Femur (tissue), 1 donor: ENCODE measurements at regions not wholly inside any gene's neighbourhood (a gene's known extent, or its start where the extent isn't known, plus 50 kb on each side); places are given as distances from the start of the nearest gene placed in this dataset.
"Not testable (repeated sequence)": the region's sequence is repeated elsewhere in the genome, so short reads cannot be mapped to it uniquely, and the experiment has no call there.

ENCODE experiments used
- DNase-seq: peaks from one replicate; pipeline ENCODE4 v3.0.0-alpha.2; 2017

- DNase-seq: no peak
These were observed 868.1 kb downstream of the KCNJ2 start for GRCh38 chr17:71037386-71037785.

- DNase-seq: no peak
These were observed 870.1 kb downstream of the KCNJ2 start for GRCh38 chr17:71039391-71039790.

GRCh38 chr17:71052971-71053370 lies 883.6 kb downstream of the KCNJ2 start:
- no peak for DNase-seq

- no peak for DNase-seq
These were observed 885.8 kb downstream of the KCNJ2 start for GRCh38 chr17:71055128-71055527.

- no peak for DNase-seq
These were observed 888.1 kb downstream of the KCNJ2 start for GRCh38 chr17:71057448-71057847.

GRCh38 chr17:71057938-71058337 lies 888.6 kb downstream of the KCNJ2 start:
- DNase-seq: no peak

GRCh38 chr17:71063127-71063526 lies 893.8 kb downstream of the KCNJ2 start:
- no peak for DNase-seq

- DNase-seq: no peak
These were observed 894.2 kb downstream of the KCNJ2 start for GRCh38 chr17:71063559-71063958.

GRCh38 chr17:71067669-71068407 lies 898.5 kb downstream of the KCNJ2 start:
- DNase-seq: no peak

GRCh38 chr17:71068408-71068750 lies 899.0 kb downstream of the KCNJ2 start:
- no peak for DNase-seq

- no peak for DNase-seq
These were observed 901.7 kb downstream of the KCNJ2 start for GRCh38 chr17:71071041-71071440.

- DNase-seq: no peak
These were observed 902.5 kb downstream of the KCNJ2 start for GRCh38 chr17:71071837-71072236.

- no peak for DNase-seq
These were observed 911.6 kb downstream of the KCNJ2 start for GRCh38 chr17:71080937-71081336.

GRCh38 chr17:71081666-71082065 lies 912.3 kb downstream of the KCNJ2 start:
- no peak for DNase-seq

GRCh38 chr17:71084219-71084618 lies 914.9 kb downstream of the KCNJ2 start:
- DNase-seq: no peak

- DNase-seq: no peak
These were observed 915.5 kb downstream of the KCNJ2 start for GRCh38 chr17:71084838-71085237.

GRCh38 chr17:71085238-71086033 lies 916.1 kb downstream of the KCNJ2 start:
- DNase-seq: no peak

GRCh38 chr17:71089431-71089830 lies 920.1 kb downstream of the KCNJ2 start:
- no peak for DNase-seq

GRCh38 chr17:71098071-71098470 lies 928.7 kb downstream of the KCNJ2 start:
- no peak for DNase-seq

GRCh38 chr17:71099003-71099714 lies 929.8 kb downstream of the KCNJ2 start:
- DNase-seq: no peak

GRCh38 chr17:71102777-71103176 lies 933.4 kb downstream of the KCNJ2 start:
- no peak for DNase-seq

- DNase-seq: no peak
These were observed 934.9 kb downstream of the KCNJ2 start for GRCh38 chr17:71104225-71104624.

GRCh38 chr17:71106056-71106455 lies 936.7 kb downstream of the KCNJ2 start:
- not testable (repeated sequence) for DNase-seq

GRCh38 chr17:71107136-71107535 lies 937.8 kb downstream of the KCNJ2 start:
- DNase-seq: no peak
